WTC11 (cell line): ENCODE measurements at regions not wholly inside any gene's neighbourhood (a gene's known extent, or its start where the extent isn't known, plus 50 kb on each side); places are given as distances from the start of the nearest gene placed in this dataset.

Experiments used
- ATAC-seq: fragments of 200-7000 bp; cut with Tn5 transposase; 2 replicates; pipeline ENCODE4 v1.10.0; 2021; ENCODE audit warnings: mild to moderate bottlenecking, moderate library complexity
- CTCF ChIA-PET: fragments of 300-600 bp; sonication (Branson Sonifier 250); formaldehyde crosslinking; loops from one replicate; lab custom pipeline; 2021; ENCODE audit warnings: antibody characterized with exemption; lab: Charles Lee
- POLR2A ChIA-PET: fragments of 350-600 bp; sonication (Branson Sonifier 250); formaldehyde crosslinking; loops from one replicate; lab custom pipeline; 2021; ENCODE audit warnings: antibody characterized with exemption; lab: Charles Lee
- DNase-seq: peaks from one replicate; pipeline ENCODE4 v3.0.0; 2021; ENCODE audit warnings: low spot score
- H3K27ac Mint-ChIP-seq: 2 replicates; pipeline ENCODE4 v1.8.0; 2021; ENCODE audit warnings: mixed read lengths
- H3K27me3 Mint-ChIP-seq: 2 replicates; pipeline ENCODE4 v1.8.0; 2021; ENCODE audit warnings: low read depth, mild to moderate bottlenecking, moderate library complexity, mixed read lengths
- H3K36me3 Mint-ChIP-seq: 2 replicates; pipeline ENCODE4 v1.8.0; 2021; ENCODE audit warnings: mixed read lengths
- H3K4me1 Mint-ChIP-seq: 2 replicates; pipeline ENCODE4 v1.8.0; 2022; ENCODE audit warnings: mixed read lengths
- H3K4me3 Mint-ChIP-seq: 2 replicates; pipeline ENCODE4 v1.8.0; 2021; ENCODE audit warnings: mild to moderate bottlenecking, moderate library complexity, mixed read lengths
- H3K9me3 Mint-ChIP-seq: 2 replicates; pipeline ENCODE4 v1.8.0; 2021; ENCODE audit warnings: mixed read lengths
- CTCF ChIP-seq: fragments of 200-600 bp; IDR thresholded peaks from 2 replicates; pipeline ENCODE4 v1.8.0; 2022; ENCODE audit warnings: antibody characterized with exemption
- E2F1 ChIP-seq: sonication (generic); formaldehyde crosslinking; IDR thresholded peaks from 2 replicates; pipeline ENCODE4 v1.8.0; 2022; ENCODE audit warnings: mild to moderate bottlenecking, missing genetic modification reagents
- ESRRA ChIP-seq: sonication (generic); formaldehyde crosslinking; IDR thresholded peaks from 2 replicates; pipeline ENCODE4 v1.8.1; 2022; ENCODE audit warnings: mild to moderate bottlenecking, missing genetic modification reagents, borderline replicate concordance
- GRHL2 ChIP-seq: fragments of 250-450 bp; sonication (Bioruptor Pico); IDR thresholded peaks from 2 replicates; pipeline ENCODE4 v1.8.0; 2022; ENCODE audit warnings: mild to moderate bottlenecking, moderate library complexity; ENCODE audit not compliant: insufficient replicate concordance, severe bottlenecking
- KAT7 ChIP-seq: sonication (generic); formaldehyde crosslinking; IDR thresholded peaks from 2 replicates; pipeline ENCODE4 v1.8.1; 2023; ENCODE audit warnings: missing genetic modification reagents, mild to moderate bottlenecking, borderline replicate concordance
- NR2C2 ChIP-seq: sonication (generic); formaldehyde crosslinking; IDR thresholded peaks from 2 replicates; pipeline ENCODE4 v1.8.0; 2022; ENCODE audit warnings: mild to moderate bottlenecking, missing genetic modification reagents
- OVOL2 ChIP-seq: fragments of 250-450 bp; sonication (Bioruptor Pico); IDR thresholded peaks from 2 replicates; pipeline ENCODE4 v1.9.0; 2021; ENCODE audit warnings: mild to moderate bottlenecking, borderline replicate concordance
- PREB ChIP-seq: sonication (generic); formaldehyde crosslinking; IDR thresholded peaks from 2 replicates; pipeline ENCODE4 v1.8.1; 2022; ENCODE audit warnings: mild to moderate bottlenecking, missing genetic modification reagents, moderate library complexity, borderline replicate concordance
- SMAD3 ChIP-seq: sonication (generic); formaldehyde crosslinking; IDR thresholded peaks from 2 replicates; pipeline ENCODE4 v1.8.0; 2022; ENCODE audit warnings: missing genetic modification reagents, mild to moderate bottlenecking, borderline replicate concordance
- SMAD4 ChIP-seq: sonication (generic); formaldehyde crosslinking; IDR thresholded peaks from 2 replicates; pipeline ENCODE4 v1.8.0; 2022; ENCODE audit warnings: mild to moderate bottlenecking, missing genetic modification reagents
- SOX15 ChIP-seq: fragments of 250-450 bp; sonication (Bioruptor Pico); IDR thresholded peaks from 2 replicates; pipeline ENCODE4 v1.9.0; 2021; ENCODE audit warnings: mild to moderate bottlenecking
- SP1 ChIP-seq: sonication (generic); formaldehyde crosslinking; conservative IDR thresholded peaks from 2 replicates; pipeline ENCODE4 v1.8.1; 2022; ENCODE audit warnings: missing genetic modification reagents
- TP53 ChIP-seq: sonication (generic); formaldehyde crosslinking; IDR thresholded peaks from 2 replicates; pipeline ENCODE4 v1.8.1; 2023; ENCODE audit warnings: mild to moderate bottlenecking, missing genetic modification reagents
- ZBTB21 ChIP-seq: sonication (generic); formaldehyde crosslinking; IDR thresholded peaks from 2 replicates; pipeline ENCODE4 v1.8.1; 2023; ENCODE audit warnings: mild to moderate bottlenecking, missing genetic modification reagents, borderline replicate concordance
- ZNF219 ChIP-seq: sonication (generic); formaldehyde crosslinking; IDR thresholded peaks from 2 replicates; pipeline ENCODE4 v1.8.0; 2023; ENCODE audit warnings: missing genetic modification reagents, mild to moderate bottlenecking, borderline replicate concordance
- ZNF232 ChIP-seq: sonication (generic); formaldehyde crosslinking; IDR thresholded peaks from 2 replicates; pipeline ENCODE4 v1.8.0; 2022; ENCODE audit warnings: mild to moderate bottlenecking, missing genetic modification reagents
- ZNF281 ChIP-seq: sonication (generic); formaldehyde crosslinking; IDR thresholded peaks from 2 replicates; pipeline ENCODE4 v1.8.0; 2023; ENCODE audit warnings: mild to moderate bottlenecking, missing genetic modification reagents
- ZNF317 ChIP-seq: sonication (generic); formaldehyde crosslinking; IDR thresholded peaks from 2 replicates; pipeline ENCODE4 v1.8.1; 2023; ENCODE audit warnings: low read depth, mild to moderate bottlenecking, moderate library complexity, missing genetic modification reagents, borderline replicate concordance
- ZNF416 ChIP-seq: fragments of 250-450 bp; sonication (Bioruptor Pico); IDR thresholded peaks from 2 replicates; pipeline ENCODE4 v1.9.0; 2021; ENCODE audit warnings: mild to moderate bottlenecking, inconsistent platforms
- TF ChIP-seq, protein P1 (sequence below): fragments of 250-450 bp; sonication (Bioruptor Pico); IDR thresholded peaks from 2 replicates; pipeline ENCODE4 v1.8.0; 2021; ENCODE audit warnings: mild to moderate bottlenecking

- H3K4me1 Mint-ChIP-seq = peaks cover 20% of the 10 kb centered on the region
- ChIA-PET CTCF (no interaction called here), POLR2A (no interaction called here)
- no peak overlapping the region for H3K4me3 Mint-ChIP-seq
- H3K36me3 Mint-ChIP-seq = no peaks in the 10 kb centered on the region
- no peaks in the 10 kb centered on the region for H3K9me3 Mint-ChIP-seq
- H3K27ac Mint-ChIP-seq = no peak overlapping the region
- ATAC-seq (no peak), DNase-seq (no peak)
- TF ChIP-seq GRHL2 = no peak
- TF ChIP-seq SMAD4 (CRISPR knock-in tag) = no peak
- TF ChIP-seq SOX15 (CRISPR knock-in tag) = no peak
- no peak for TF ChIP-seq CTCF
- TF ChIP-seq NR2C2 (CRISPR knock-in tag) = no peak
- TF ChIP-seq ZNF232 (CRISPR knock-in tag) = no peak
- TF ChIP-seq, protein P1, sequence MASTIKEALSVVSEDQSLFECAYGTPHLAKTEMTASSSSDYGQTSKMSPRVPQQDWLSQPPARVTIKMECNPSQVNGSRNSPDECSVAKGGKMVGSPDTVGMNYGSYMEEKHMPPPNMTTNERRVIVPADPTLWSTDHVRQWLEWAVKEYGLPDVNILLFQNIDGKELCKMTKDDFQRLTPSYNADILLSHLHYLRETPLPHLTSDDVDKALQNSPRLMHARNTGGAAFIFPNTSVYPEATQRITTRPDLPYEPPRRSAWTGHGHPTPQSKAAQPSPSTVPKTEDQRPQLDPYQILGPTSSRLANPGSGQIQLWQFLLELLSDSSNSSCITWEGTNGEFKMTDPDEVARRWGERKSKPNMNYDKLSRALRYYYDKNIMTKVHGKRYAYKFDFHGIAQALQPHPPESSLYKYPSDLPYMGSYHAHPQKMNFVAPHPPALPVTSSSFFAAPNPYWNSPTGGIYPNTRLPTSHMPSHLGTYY (CRISPR knock-in tag) = no peak
- no peak for TF ChIP-seq PREB (CRISPR knock-in tag)
- no peak for TF ChIP-seq SMAD3
- TF ChIP-seq OVOL2 = no peak
- no peak for TF ChIP-seq KAT7 (CRISPR knock-in tag)
- no peak for TF ChIP-seq ESRRA (CRISPR knock-in tag)
- no peak for TF ChIP-seq ZBTB21 (CRISPR knock-in tag)
- no peak for TF ChIP-seq ZNF281 (CRISPR knock-in tag)
- H3K27me3 Mint-ChIP-seq = no peaks in the 10 kb centered on the region; the same call in 1 of the 2 replicates
Measured at GRCh38 chr11:15655552-15655951, 540.8 kb downstream of the INSC start.

DNA sequence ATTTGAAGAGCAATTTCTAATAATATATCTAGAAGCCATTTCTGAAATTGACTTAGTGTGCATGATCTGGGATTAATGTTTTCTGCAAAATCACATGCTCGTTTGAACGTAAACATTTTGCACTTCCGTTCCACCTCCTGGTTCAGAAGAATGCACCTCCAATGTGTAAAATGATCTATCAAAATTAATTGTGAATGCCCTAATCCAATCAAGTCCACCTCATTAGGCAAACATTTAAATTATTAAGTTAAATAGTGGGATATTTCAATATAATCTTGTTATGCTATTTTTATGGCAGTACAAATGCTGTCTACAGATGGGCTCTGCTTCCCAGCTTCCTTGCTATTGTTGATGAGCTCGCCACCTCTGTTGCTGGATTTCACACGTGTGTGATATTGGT, 542.5 kb downstream of the INSC start:
- Mint-ChIP-seq H3K4me1 (peaks cover 7% of the 10 kb centered on the region; the same call in 1 of the 2 replicates), H3K27me3 (no peaks in the 10 kb centered on the region; the same call in 1 of the 2 replicates)
- CTCF ChIA-PET = interaction anchor here (1.0 kb wide), 1 partner anchor 28 kb away, joined by 4 read pairs; no protein-coding TSS in a partner anchor
- TF ChIP-seq PREB (CRISPR knock-in tag) = no peak
- no peak for TF ChIP-seq ZNF219 (CRISPR knock-in tag)
- TF ChIP-seq ZNF317 = no peak
- TF ChIP-seq SP1 = no peak
- TF ChIP-seq CTCF = no peak
- TF ChIP-seq ZBTB21 (CRISPR knock-in tag) = no peak
- no peak for TF ChIP-seq E2F1 (CRISPR knock-in tag)
- TF ChIP-seq TP53 (CRISPR knock-in tag) = no peak
- TF ChIP-seq ZNF416 (CRISPR knock-in tag) = no peak

More for the DNA sequence above, 542.5 kb downstream of the INSC start:
- no peak overlapping the region for H3K4me3 Mint-ChIP-seq
- H3K9me3 Mint-ChIP-seq = peaks cover 7% of the 10 kb centered on the region
- POLR2A ChIA-PET = no interaction called here
- H3K36me3 Mint-ChIP-seq = no peaks in the 10 kb centered on the region
- no peak overlapping the region for H3K27ac Mint-ChIP-seq
- DNase-seq (no peak), ATAC-seq (no peak)
